Activated CD4-positive, alpha-beta T cell treated with anti-CD3 and anti-CD28 coated beads for 36 hours (primary cell): ENCODE measurements at regions not wholly inside any gene's neighbourhood (a gene's known extent, or its start where the extent isn't known, plus 50 kb on each side); places are given as distances from the start of the nearest gene placed in this dataset.

Experiments
- ATAC-seq: fragments of 200-7000 bp; cut with Tn5 transposase; one replicate; pipeline ENCODE4 v1.10.0; 2021; ENCODE audit warnings: mild to moderate bottlenecking, moderate library complexity
- CTCF ChIA-PET: fragments of 350-600 bp; sonication (Branson Sonifier 250); formaldehyde crosslinking; loops from one replicate; lab custom pipeline; 2021; ENCODE audit warnings: antibody characterized with exemption; lab: Charles Lee
- POLR2A ChIA-PET: fragments of 350-600 bp; sonication (Branson Sonifier 250); formaldehyde crosslinking; loops from one replicate; lab custom pipeline; 2021; ENCODE audit warnings: antibody characterized with exemption, inconsistent platforms; lab: Charles Lee
- DNase-seq: peaks from one replicate; pipeline ENCODE4 v3.0.0-alpha.2; 2020
- H3K27ac Mint-ChIP-seq: one replicate; pipeline ENCODE4 v1.8.0; 2021; ENCODE audit warnings: mixed read lengths
- H3K27me3 Mint-ChIP-seq: one replicate; pipeline ENCODE4 v1.8.0; 2021; ENCODE audit warnings: mixed read lengths
- H3K36me3 Mint-ChIP-seq: one replicate; pipeline ENCODE4 v1.8.0; 2021; ENCODE audit warnings: low read depth, mixed read lengths
- H3K4me1 Mint-ChIP-seq: one replicate; pipeline ENCODE4 v1.8.0; 2021; ENCODE audit warnings: mixed read lengths
- H3K4me3 Mint-ChIP-seq: one replicate; pipeline ENCODE4 v1.8.0; 2021; ENCODE audit warnings: mild to moderate bottlenecking, moderate library complexity, mixed read lengths
- H3K9me3 Mint-ChIP-seq: one replicate; pipeline ENCODE4 v1.8.0; 2021; ENCODE audit warnings: low read depth, mixed read lengths
- intact Hi-C, 2 experiments: fragments of 100-400 bp; cut with DNase I in 1 of 2; cut with micrococcal nuclease in 1 of 2; formaldehyde crosslinking; loops; one replicate each; pipeline versions ENCODE4 v1.14.2 to v1.15.1; 2022 to 2024; cut with DNase I, micrococcal nuclease

DNA sequence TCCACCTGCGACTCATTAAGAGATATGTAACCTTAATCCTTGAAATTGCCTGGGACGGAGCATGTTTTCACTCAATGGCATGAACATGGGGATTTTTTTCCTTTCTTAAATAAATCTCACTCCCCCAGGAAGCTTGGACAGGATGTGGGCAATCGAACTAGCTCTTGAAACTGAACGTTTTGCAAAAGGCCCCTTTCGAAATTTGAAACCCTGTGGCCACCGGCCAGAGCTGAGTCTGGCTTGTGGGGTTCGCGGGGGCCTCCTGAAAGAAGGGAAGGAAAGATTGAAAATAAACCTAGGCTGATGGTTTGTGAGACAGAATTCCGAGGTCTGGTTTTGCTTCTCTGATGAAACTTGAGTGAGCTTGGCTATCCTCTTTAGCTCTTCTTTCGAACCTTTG lies 101.4 kb upstream of the RTL1 start:
- Mint-ChIP-seq H3K4me1 (no peaks in the 10 kb centered on the region), H3K4me3 (no peak overlapping the region), H3K27ac (no peak overlapping the region), H3K9me3 (no peaks in the 10 kb centered on the region), H3K36me3 (no peaks in the 10 kb centered on the region), H3K27me3 (peaks cover 23% of the 10 kb centered on the region)
- ATAC-seq, result no peak
- no peak for DNase-seq
- CTCF ChIA-PET, result interaction anchor here (0.6 kb wide), 1 partner anchor 580 kb away, joined by 3 read pairs; no protein-coding TSS in a partner anchor
- intact Hi-C loops, result no loop called here
- POLR2A ChIA-PET, result no interaction called here

DNA sequence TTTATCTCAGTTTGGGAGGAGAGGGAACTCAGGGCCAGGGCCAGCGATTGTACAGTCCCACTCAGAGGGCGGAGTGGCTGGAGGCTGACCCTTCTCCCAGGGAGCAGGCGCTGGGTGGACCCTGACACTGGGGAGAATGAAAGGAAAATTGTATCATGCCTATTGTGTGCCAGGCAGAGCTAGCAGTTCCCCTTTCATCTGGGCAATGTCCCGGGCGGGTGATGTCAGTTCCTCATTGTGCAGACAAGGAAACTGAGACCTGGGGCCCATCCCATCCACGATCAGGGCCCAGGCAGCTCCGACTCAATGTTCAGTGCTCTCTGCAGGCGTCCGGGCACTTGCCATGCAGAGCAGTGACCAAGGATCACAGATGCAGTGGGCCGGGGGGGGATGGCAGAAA lies 101.9 kb upstream of the RTL1 start:
- DNase-seq, result no peak
- ATAC-seq, result no peak
- H3K27ac Mint-ChIP-seq, result no peak overlapping the region
- ChIA-PET POLR2A (no interaction called here), CTCF (no interaction called here)
- intact Hi-C loops, result no loop called here
- peaks cover 25% of the 10 kb centered on the region for H3K27me3 Mint-ChIP-seq
- no peaks in the 10 kb centered on the region for H3K4me1 Mint-ChIP-seq
- H3K36me3 Mint-ChIP-seq, result no peaks in the 10 kb centered on the region
- H3K4me3 Mint-ChIP-seq, result no peak overlapping the region
- H3K9me3 Mint-ChIP-seq, result no peaks in the 10 kb centered on the region

DNA sequence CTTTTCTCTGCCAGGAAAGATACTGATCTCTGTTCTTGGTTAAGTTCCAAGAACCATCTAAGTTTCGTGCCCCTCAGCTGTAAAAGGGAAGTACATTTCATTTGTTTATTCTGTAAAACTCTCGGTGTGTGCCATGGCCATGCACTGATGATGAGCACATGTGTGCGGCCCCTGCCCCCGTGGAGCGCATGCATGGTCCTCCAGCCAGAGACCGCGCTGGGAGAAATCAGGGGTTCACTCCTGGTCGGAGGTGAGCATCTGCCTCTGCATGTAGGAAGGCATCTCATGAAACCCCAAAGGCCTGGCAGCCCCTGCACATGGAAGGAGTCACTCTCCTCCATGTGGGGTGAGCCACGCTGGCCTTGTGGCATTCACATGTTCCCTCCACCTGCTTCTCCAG lies 102.5 kb upstream of the RTL1 start:
- Mint-ChIP-seq H3K27ac (no peak overlapping the region), H3K27me3 (peaks cover 22% of the 10 kb centered on the region), H3K9me3 (no peaks in the 10 kb centered on the region), H3K4me3 (no peak overlapping the region), H3K4me1 (no peaks in the 10 kb centered on the region), H3K36me3 (no peaks in the 10 kb centered on the region)
- no peak for DNase-seq
- no peak for ATAC-seq
- intact Hi-C loops, result no loop called here
- ChIA-PET CTCF (no interaction called here), POLR2A (no interaction called here)

DNA sequence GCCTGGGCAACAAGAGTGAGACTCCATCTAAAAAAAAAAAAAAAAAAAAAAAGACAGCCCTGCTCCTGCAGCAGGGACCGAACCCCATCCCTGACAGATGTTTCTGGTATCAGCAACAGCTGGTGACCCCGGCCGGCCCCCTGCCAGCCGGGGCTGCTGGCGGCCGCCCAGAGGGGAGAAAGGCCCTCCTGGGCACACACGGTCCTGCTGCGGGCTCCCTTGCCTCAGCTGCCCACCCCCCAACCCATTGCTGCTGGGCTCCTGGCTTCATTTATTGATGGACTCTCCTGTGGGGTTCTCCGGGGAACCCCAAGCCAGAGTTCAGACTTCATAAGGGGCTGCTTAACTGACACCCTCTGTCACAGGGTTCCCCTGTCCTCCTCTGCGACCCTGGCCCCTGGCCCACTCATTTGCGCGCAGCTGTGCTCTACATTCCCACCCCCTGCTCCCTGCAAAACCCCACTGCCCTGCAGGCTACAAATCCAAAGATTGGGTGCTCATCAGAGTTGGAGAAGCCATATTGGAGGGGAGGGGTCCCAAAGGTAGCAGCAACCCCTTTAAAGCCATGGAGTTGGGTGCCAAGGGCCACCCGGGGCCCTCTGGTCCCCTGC lies 103.6 kb upstream of the RTL1 start:
- DNase-seq (no peak), ATAC-seq (no peak)
- Mint-ChIP-seq H3K36me3 (no peaks in the 10 kb centered on the region), H3K9me3 (peaks cover 4% of the 10 kb centered on the region), H3K4me1 (no peaks in the 10 kb centered on the region), H3K4me3 (no peak overlapping the region), H3K27me3 (peaks cover 25% of the 10 kb centered on the region), H3K27ac (no peak overlapping the region)
- CTCF ChIA-PET, result no interaction called here
- intact Hi-C loops, result no loop called here
- POLR2A ChIA-PET, result no interaction called here

DNA sequence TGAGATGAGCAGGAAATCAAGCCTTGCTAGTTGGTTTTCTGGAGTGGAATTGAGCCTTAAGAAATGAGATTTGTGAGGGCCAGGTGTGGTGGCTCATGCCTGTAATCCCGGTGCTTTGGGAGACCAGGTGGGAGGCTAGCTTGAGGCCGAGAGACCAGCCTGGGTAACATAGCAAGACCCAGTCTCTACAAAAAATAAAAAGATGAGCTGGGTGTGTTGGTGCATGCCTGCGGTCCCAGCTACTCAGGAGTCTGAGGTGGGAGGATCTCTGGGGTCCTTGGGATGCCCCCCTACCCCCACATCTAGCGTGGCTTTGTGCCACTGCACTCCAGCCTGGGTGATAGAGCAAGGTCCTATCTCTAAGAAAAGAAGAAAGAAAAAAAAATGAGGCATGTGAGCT lies 104.2 kb upstream of the RTL1 start:
- no peaks in the 10 kb centered on the region for H3K4me1 Mint-ChIP-seq
- intact Hi-C loops, result no loop called here
- H3K9me3 Mint-ChIP-seq, result peaks cover 8% of the 10 kb centered on the region
- ChIA-PET CTCF (no interaction called here), POLR2A (no interaction called here)
- H3K36me3 Mint-ChIP-seq, result no peaks in the 10 kb centered on the region
- H3K4me3 Mint-ChIP-seq, result no peak overlapping the region
- no peak overlapping the region for H3K27ac Mint-ChIP-seq
- DNase-seq, result no peak
- no peak for ATAC-seq
- H3K27me3 Mint-ChIP-seq, result peaks cover 24% of the 10 kb centered on the region

DNA sequence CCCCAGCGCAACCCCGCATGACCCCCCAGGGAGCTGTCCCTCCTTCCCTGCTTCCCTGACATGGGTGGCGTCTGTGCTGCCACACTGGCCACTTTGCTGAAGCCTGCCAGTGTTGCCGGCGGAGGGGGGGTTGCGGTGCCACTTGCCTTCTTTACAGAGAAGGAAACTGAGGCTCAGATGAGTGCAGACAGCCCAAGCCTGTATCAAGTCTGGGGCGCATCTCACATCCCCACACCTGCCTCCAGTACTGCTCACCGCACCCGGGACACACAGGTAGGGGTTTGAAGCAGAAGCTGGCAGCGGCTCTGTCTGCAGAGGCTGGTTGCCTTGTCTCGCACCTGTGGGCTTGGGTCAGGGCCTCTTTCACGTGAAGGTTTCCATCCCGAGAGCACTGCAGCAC lies 104.7 kb upstream of the RTL1 start:
- CTCF ChIA-PET, result no interaction called here
- Mint-ChIP-seq H3K4me1 (no peaks in the 10 kb centered on the region), H3K27ac (no peak overlapping the region), H3K4me3 (no peak overlapping the region), H3K27me3 (peaks cover 24% of the 10 kb centered on the region), H3K36me3 (no peaks in the 10 kb centered on the region), H3K9me3 (peaks cover 8% of the 10 kb centered on the region)
- DNase-seq (no peak), ATAC-seq (no peak)
- POLR2A ChIA-PET, result no interaction called here
- intact Hi-C loops, result no loop called here

DNA sequence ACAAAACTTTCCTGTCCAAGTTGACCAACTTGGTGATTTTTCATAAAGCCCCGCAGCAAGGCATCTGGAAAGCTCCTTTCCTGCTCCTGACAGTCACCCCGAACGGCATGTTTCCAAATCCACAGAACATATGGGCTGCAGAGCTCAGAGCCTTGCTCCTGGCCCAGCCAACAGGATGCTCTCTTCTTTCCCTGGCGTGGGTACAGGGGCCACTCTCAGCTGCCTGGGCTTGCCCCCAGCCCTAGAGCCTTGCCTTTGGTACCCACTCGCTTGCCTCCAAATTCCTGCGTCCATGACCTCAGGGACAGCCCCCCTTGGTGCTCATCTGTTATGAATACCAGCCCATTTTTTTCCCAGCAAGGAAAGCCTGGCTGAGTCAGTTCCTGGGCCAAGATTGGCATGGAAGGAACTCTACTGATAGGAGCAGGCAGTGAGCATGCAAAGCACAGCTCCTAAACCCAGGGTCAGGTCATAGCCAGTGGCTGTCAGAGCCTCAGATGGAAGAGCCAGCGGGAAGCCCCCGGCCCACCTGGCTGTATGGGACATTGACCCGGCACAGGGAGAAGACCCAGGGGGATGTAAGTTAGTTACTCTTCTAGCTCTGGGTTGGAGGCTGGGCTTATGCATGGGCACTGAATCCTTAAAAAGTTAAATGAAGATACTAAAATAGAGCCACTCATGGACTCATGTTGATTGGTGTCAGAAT lies 105.3 kb upstream of the RTL1 start:
- POLR2A ChIA-PET, result no interaction called here
- H3K27ac Mint-ChIP-seq, result no peak overlapping the region
- no peak overlapping the region for H3K4me3 Mint-ChIP-seq
- H3K27me3 Mint-ChIP-seq, result peaks cover 24% of the 10 kb centered on the region
- intact Hi-C loops, result no loop called here
- no peaks in the 10 kb centered on the region for H3K36me3 Mint-ChIP-seq
- ATAC-seq, result no peak
- H3K4me1 Mint-ChIP-seq, result no peaks in the 10 kb centered on the region
- peaks cover 8% of the 10 kb centered on the region for H3K9me3 Mint-ChIP-seq
- DNase-seq, result no peak
- CTCF ChIA-PET, result no interaction called here

DNA sequence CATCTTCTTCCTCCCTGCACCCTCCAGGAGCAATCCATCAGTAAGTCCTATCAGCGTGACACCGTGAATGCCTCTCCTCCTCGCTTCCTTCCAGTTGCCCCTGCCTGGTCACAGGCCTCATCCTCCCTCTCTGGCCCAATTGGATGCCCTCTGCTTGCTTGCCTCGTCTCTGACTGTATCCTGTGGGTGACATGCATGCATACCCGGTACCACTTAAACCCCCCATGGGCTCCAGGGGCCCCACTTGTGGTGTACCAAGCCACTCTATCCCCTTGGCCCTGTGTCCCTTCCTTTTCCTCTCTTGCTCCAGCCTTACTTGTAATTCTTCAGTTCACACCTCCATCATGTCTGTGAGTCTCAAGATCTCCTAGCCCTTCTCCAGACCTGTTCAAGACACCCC lies 106.0 kb upstream of the RTL1 start:
- DNase-seq (no peak), ATAC-seq (no peak)
- ChIA-PET CTCF (interaction anchor here (1.0 kb wide), 1 partner anchor 8 kb away, joined by 3 read pairs; no protein-coding TSS in a partner anchor), POLR2A (no interaction called here)
- Mint-ChIP-seq H3K27ac (no peak overlapping the region), H3K9me3 (peaks cover 8% of the 10 kb centered on the region), H3K27me3 (peaks cover 22% of the 10 kb centered on the region), H3K4me1 (no peaks in the 10 kb centered on the region), H3K4me3 (no peak overlapping the region), H3K36me3 (no peaks in the 10 kb centered on the region)
- intact Hi-C loops, result no loop called here

DNA sequence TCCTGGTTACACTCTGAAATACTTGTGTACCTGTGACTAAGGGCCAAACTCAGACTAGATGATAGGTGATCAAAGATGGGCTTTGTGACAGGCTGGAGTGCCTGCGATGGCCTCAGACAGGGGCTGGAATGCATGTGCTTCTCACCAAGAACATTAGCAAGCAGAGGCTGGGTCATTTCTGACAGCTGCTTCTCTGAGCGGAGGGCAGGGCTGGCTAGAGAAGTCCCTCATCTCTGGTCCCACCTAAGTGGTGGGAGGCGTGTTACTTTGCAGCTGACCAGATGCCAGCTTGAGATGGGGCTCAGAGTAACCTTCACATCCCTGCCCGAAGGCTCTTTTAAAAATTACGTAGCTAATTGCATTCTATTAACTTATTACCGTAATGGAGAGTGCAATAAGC lies 106.8 kb upstream of the RTL1 start:
- POLR2A ChIA-PET, result no interaction called here
- Mint-ChIP-seq H3K27ac (no peak overlapping the region), H3K36me3 (no peaks in the 10 kb centered on the region), H3K9me3 (peaks cover 8% of the 10 kb centered on the region), H3K4me1 (no peaks in the 10 kb centered on the region), H3K27me3 (peaks cover 17% of the 10 kb centered on the region), H3K4me3 (no peak overlapping the region)
- no peak for DNase-seq
- CTCF ChIA-PET, result interaction anchor here (0.7 to 1.2 kb wide), 3 partner anchors 8 to 158 kb away, joined by 3 read pairs; no protein-coding TSS in a partner anchor
- no peak for ATAC-seq
- intact Hi-C loops, result no loop called here

DNA sequence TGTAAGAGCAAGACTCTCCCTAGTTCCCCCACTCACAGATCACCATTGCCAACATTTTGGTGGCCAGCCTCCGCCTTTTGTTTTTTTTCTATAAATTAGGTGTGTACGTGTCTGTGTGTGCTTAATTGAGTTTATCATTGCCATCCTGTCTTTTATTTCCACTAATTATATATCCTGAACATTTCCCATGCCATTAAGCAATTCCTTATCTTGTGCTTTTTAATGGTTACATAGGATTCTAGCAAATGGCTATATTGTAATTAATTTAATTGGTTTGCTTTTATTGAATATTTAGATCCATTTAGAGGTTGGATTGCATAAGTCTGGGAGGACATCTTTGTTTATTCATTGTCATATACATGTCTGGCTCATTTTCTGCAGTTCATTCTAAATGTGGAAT lies 107.3 kb upstream of the RTL1 start:
- intact Hi-C loops, result no loop called here
- Mint-ChIP-seq H3K9me3 (peaks cover 8% of the 10 kb centered on the region), H3K27me3 (peaks cover 15% of the 10 kb centered on the region), H3K36me3 (no peaks in the 10 kb centered on the region), H3K4me3 (no peak overlapping the region), H3K4me1 (no peaks in the 10 kb centered on the region), H3K27ac (no peak overlapping the region)
- DNase-seq (no peak), ATAC-seq (no peak)
- ChIA-PET CTCF (interaction anchor here (0.7 to 1.2 kb wide), 3 partner anchors 9 to 159 kb away, joined by 3 read pairs; no protein-coding TSS in a partner anchor), POLR2A (no interaction called here)

DNA sequence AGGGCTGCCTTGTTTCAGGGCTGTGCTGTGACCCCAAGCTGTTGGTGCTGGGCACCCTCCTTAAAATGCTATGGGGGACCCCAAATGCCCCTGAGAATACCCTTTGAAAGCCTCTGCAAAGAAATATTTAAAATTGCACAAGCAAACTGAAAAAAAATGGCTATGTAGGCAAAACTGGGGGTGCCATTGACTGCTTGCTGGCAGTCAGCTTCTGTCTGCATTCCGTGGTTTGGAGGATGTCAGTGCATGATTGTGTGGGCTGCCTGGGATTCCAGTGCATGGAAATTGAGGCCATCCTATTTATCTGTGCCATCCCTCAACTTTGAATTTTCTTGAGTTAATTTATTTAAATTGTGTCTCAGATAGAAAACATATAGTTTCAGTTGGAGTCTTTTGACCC lies 113.7 kb upstream of the RTL1 start:
- no peaks in the 10 kb centered on the region for H3K4me1 Mint-ChIP-seq
- ChIA-PET POLR2A (no interaction called here), CTCF (no interaction called here)
- no peak overlapping the region for H3K27ac Mint-ChIP-seq
- no peaks in the 10 kb centered on the region for H3K36me3 Mint-ChIP-seq
- H3K27me3 Mint-ChIP-seq, result peaks cover 16% of the 10 kb centered on the region
- no peak for ATAC-seq
- H3K9me3 Mint-ChIP-seq, result peaks cover 2% of the 10 kb centered on the region
- intact Hi-C loops, result no loop called here
- DNase-seq, result no peak
- no peak overlapping the region for H3K4me3 Mint-ChIP-seq

DNA sequence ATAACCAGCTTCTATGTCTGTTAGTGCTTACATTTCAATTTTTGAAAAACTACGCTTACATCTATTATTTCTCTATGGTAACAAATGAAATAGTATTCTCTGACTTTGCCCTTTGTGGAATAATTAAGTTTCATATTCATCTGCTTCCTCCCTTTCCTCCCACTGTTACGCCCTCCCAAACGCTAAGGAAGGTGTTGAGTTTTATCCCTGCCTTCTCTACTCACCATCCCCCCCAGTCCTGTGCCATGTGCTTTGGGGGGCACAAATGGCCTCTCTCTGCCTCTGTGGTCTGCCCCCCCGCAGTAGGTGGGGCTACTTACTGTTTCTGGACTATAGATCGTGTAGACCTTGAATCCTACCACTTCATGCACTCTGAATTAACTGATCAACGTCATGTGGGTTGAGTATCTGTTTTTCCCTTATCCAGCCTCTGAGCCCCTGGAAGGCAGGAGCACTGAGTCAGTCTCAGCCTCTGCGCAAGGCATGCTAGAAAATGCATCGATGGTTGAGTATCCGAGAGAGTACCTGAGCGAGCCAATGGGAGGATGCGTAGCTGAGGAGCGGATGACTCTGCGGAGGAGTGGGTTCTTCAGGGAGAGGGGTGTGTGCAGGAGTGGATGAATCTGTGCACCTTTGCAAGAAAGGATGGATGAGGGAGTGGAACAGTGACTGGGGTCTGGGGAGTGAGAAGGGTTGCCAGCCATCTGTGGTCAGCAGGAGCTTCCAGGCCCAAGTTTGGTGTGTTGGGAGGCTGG lies 114.5 kb upstream of the RTL1 start:
- Mint-ChIP-seq H3K27me3 (peaks cover 14% of the 10 kb centered on the region), H3K4me1 (no peaks in the 10 kb centered on the region), H3K27ac (no peak overlapping the region), H3K36me3 (no peaks in the 10 kb centered on the region), H3K9me3 (no peaks in the 10 kb centered on the region), H3K4me3 (no peak overlapping the region)
- intact Hi-C loops, result no loop called here
- POLR2A ChIA-PET, result no interaction called here
- no peak for DNase-seq
- no peak for ATAC-seq
- CTCF ChIA-PET, result no interaction called here
